ENCODE measurements at regions not wholly inside any gene's neighbourhood (a gene's known extent, or its start where the extent isn't known, plus 50 kb on each side); places are given as distances from the start of the nearest gene placed in this dataset.
A peak's percentile ranks its signal among the peaks of the same experiment; 100 is the strongest.
"Not testable (repeated sequence)": the region's sequence is repeated elsewhere in the genome, so short reads cannot be mapped to it uniquely, and the experiment has no call there.

DNA sequence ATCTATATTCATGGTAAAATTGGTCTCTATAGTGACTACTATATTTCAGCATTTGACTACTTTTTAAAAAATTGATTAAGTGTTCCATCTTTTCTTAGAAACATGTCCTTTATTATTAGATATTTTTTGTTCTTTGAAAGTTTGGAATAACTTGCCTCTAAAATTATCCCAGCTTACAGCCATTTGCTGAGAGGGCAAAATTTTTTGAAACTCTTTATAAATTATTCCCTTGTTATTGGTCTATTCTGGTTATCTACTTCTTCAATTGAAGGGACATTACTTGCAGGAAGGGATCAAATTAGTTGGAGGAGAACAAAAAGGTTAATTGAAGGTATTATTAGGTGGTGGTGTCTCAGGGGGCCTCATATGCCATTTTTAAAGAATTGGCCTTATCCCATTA is 184.1 kb downstream of the TTC6 start (continued):
- TF ChIP-seq, protein P1, sequence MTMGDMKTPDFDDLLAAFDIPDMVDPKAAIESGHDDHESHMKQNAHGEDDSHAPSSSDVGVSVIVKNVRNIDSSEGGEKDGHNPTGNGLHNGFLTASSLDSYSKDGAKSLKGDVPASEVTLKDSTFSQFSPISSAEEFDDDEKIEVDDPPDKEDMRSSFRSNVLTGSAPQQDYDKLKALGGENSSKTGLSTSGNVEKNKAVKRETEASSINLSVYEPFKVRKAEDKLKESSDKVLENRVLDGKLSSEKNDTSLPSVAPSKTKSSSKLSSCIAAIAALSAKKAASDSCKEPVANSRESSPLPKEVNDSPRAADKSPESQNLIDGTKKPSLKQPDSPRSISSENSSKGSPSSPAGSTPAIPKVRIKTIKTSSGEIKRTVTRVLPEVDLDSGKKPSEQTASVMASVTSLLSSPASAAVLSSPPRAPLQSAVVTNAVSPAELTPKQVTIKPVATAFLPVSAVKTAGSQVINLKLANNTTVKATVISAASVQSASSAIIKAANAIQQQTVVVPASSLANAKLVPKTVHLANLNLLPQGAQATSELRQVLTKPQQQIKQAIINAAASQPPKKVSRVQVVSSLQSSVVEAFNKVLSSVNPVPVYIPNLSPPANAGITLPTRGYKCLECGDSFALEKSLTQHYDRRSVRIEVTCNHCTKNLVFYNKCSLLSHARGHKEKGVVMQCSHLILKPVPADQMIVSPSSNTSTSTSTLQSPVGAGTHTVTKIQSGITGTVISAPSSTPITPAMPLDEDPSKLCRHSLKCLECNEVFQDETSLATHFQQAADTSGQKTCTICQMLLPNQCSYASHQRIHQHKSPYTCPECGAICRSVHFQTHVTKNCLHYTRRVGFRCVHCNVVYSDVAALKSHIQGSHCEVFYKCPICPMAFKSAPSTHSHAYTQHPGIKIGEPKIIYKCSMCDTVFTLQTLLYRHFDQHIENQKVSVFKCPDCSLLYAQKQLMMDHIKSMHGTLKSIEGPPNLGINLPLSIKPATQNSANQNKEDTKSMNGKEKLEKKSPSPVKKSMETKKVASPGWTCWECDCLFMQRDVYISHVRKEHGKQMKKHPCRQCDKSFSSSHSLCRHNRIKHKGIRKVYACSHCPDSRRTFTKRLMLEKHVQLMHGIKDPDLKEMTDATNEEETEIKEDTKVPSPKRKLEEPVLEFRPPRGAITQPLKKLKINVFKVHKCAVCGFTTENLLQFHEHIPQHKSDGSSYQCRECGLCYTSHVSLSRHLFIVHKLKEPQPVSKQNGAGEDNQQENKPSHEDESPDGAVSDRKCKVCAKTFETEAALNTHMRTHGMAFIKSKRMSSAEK (CRISPR knock-in tag; IDR thresholded peaks at IDR 0.05; ENCODE audit: borderline replicate concordance) = no peak
- TF ChIP-seq OVOL2 (CRISPR knock-in tag; IDR thresholded peaks at IDR 0.05; ENCODE audit: borderline replicate concordance) (no peak), MXD4 (CRISPR knock-in tag; IDR thresholded peaks at IDR 0.05; ENCODE audit: borderline replicate concordance) (no peak), JAZF1 (CRISPR knock-in tag; IDR thresholded peaks at IDR 0.05) (no peak), TEAD1 (CRISPR knock-in tag; IDR thresholded peaks at IDR 0.05) (no peak), ZBTB21 (CRISPR knock-in tag; IDR thresholded peaks at IDR 0.05; ENCODE audit: borderline replicate concordance) (no peak), ZNF396 (CRISPR knock-in tag; IDR thresholded peaks at IDR 0.05; ENCODE audit: borderline replicate concordance) (no peak)
- TF ChIP-seq, protein P2, sequence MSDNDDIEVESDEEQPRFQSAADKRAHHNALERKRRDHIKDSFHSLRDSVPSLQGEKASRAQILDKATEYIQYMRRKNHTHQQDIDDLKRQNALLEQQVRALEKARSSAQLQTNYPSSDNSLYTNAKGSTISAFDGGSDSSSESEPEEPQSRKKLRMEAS (CRISPR knock-in tag; IDR thresholded peaks at IDR 0.05) = no peak

DNA sequence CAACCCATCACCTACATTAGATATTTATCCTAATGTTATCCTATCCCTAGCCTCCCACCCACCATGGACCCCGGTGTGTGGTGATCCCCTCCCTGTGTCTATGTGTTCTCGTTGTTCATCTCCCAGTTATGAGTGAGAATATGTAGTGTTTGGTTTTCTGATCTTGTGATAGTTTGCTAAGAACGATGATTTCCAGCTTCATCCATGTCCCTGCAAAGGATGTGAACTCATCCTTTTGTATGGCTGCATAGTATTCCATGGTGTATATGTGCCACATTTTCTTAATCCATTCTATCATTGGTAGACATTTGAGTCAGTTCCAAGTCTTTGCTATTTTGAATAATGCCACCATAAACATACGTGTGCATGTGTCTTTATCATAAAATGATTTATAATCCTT is 185.3 kb downstream of the TTC6 start:
- ATAC-seq; H3K27ac Mint-ChIP-seq; H3K36me3 Mint-ChIP-seq; H3K4me3 Mint-ChIP-seq; DNase-seq (ENCODE audit: low spot score); POLR2A ChIA-PET; H3K4me1 Mint-ChIP-seq; CTCF ChIA-PET: not testable (repeated sequence)
- H3K9me3 Mint-ChIP-seq = peaks cover 20% of the 10 kb centered on the region
- peaks cover 37% of the 10 kb centered on the region for H3K27me3 Mint-ChIP-seq (ENCODE audit: low read depth)

DNA sequence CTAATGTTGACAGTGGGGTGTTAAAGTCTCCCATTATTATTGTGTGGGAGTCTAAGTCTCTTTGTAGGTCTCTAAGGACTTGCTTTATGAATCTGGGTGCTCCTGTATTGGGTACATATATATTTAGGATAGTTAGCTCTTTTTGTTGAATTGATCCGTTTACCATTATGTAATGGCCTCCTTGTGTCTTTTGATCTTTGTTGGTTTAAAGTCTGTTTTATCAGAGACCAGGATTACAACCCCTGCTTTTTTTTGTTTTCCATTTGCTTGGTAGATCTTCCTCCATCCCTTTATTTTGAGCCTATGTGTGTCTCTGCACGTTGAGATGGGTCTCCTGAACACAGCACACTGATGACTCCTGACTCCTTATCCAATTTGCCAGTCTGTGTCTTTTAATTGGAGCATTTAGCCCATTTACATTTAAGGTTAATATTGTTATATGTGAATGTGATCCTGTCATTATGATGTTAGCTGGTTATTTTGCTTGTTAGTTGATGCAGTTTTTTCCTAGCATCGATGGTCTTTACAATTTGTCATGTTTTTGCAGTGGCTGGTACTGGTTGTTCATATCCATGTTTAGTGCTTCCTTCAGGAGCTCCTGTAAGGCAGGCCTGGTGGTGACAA is 188.9 kb downstream of the TTC6 start:
- ATAC-seq; CTCF ChIA-PET; H3K36me3 Mint-ChIP-seq; POLR2A ChIA-PET; H3K4me1 Mint-ChIP-seq; H3K27ac Mint-ChIP-seq; DNase-seq (ENCODE audit: low spot score); H3K4me3 Mint-ChIP-seq: not testable (repeated sequence)
- H3K27me3 Mint-ChIP-seq (ENCODE audit: low read depth) = peaks cover 36% of the 10 kb centered on the region
- H3K9me3 Mint-ChIP-seq = peaks cover 20% of the 10 kb centered on the region

DNA sequence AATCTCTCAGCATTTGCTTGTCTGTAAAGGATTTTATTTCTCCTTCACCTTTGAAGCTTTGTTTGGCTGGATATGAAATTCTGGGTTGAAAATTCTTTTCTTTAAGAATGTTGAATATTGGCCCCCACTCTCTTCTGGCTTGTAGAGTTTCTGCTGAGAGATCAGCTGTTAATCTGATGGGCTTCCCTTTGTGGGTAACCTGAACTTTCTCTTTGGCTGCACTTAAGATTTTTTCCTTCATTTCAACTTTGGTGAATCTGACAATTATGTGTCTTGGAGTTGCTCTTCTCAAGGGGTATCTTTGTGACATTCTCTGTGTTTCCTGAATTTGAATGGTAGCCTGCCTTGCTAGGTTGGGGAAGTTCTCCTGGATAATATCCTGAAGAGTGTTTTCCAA is 189.4 kb downstream of the TTC6 start:
- H3K4me1 Mint-ChIP-seq; H3K27ac Mint-ChIP-seq; H3K36me3 Mint-ChIP-seq; DNase-seq (ENCODE audit: low spot score); POLR2A ChIA-PET; ATAC-seq; CTCF ChIA-PET; H3K4me3 Mint-ChIP-seq: not testable (repeated sequence)
- H3K27me3 Mint-ChIP-seq (ENCODE audit: low read depth) = peaks cover 36% of the 10 kb centered on the region
- H3K9me3 Mint-ChIP-seq = peaks cover 20% of the 10 kb centered on the region

DNA sequence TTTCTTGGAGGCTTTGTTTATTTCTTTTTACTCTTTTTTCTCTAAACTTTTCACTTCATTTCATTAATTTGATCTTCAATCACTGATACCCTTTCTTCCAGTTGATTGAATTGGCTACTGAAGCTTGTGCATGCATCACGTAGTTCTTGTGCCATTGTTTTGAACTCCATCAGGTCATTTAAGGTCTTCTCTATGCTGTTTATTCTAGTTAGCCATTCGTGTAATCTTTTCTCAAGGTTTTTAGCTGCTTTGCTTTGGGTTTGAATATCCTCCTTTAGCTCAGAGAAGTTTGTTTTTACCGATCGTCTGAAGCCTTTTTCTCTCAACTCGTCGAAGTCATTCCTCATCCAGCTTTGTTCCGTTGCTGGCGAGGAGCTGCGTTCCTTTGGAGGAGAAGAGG is 189.9 kb downstream of the TTC6 start:
- H3K4me3 Mint-ChIP-seq; H3K27ac Mint-ChIP-seq; H3K4me1 Mint-ChIP-seq; H3K36me3 Mint-ChIP-seq; ATAC-seq; POLR2A ChIA-PET; DNase-seq (ENCODE audit: low spot score): not testable (repeated sequence)
- H3K27me3 Mint-ChIP-seq (ENCODE audit: low read depth) = peaks cover 36% of the 10 kb centered on the region
- CTCF ChIA-PET = interaction anchor here (0.7 kb wide), 1 partner anchor 76 kb away, joined by 5 read pairs; no protein-coding TSS in a partner anchor
- H3K9me3 Mint-ChIP-seq = peaks cover 20% of the 10 kb centered on the region

DNA sequence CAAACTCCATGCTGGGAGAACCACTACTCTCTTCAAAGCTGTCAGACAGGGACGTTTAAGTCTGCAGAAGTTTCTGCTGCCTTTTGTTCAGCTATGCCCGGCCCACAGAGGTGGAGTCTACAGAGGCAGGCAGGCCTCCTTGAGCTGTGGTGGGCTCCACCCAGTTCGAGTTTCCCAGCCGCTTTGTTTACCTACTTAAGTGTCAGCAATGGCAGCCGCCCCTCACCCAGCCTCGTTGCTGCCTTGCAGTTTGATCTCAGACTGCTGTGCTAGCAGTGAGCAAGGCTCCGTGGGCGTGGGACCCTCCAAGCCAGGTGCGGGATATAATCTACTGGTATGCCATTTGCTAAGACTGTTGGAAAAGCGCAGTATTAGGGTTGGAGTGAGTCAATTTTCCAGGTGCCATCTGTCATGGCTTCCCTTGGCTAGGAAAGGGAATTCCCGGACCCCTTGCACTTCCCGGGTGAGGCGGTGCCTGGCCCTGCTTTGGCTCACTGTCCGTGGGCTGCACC is 190.7 kb downstream of the TTC6 start:
- peaks cover 15% of the 10 kb centered on the region for H3K9me3 Mint-ChIP-seq
- H3K27ac Mint-ChIP-seq, H3K4me3 Mint-ChIP-seq, CTCF ChIA-PET, POLR2A ChIA-PET, H3K36me3 Mint-ChIP-seq, H3K4me1 Mint-ChIP-seq, ATAC-seq: not testable (repeated sequence)
- peak; percentile 20 for DNase-seq (ENCODE audit: low spot score)
- peaks cover 36% of the 10 kb centered on the region for H3K27me3 Mint-ChIP-seq (ENCODE audit: low read depth)

Data from WTC11 (cell line).